Osteoblast (primary cell): ENCODE measurements at regions not wholly inside any gene's neighbourhood (a gene's known extent, or its start where the extent isn't known, plus 50 kb on each side); places are given as distances from the start of the nearest gene placed in this dataset.

Experiments used
- DNase-seq: peaks from one replicate; pipeline ENCODE4 v3.0.0; 2011; ENCODE audit warnings: low spot score, mixed read lengths; ENCODE audit not compliant: insufficient read length; ENCODE audit errors: missing footprints
- H2AFZ ChIP-seq: 2 replicates; pipeline ENCODE4 v1.6.0; 2011; ENCODE audit warnings: mild to moderate bottlenecking, low read length
- H3K27ac ChIP-seq: 2 replicates; pipeline ENCODE4 v1.5.1; 2011; ENCODE audit warnings: mild to moderate bottlenecking, low read depth, low read length, moderate library complexity
- H3K27me3 ChIP-seq: 2 replicates; pipeline ENCODE4 v1.6.0; 2012; ENCODE audit warnings: mild to moderate bottlenecking, control low read depth, inconsistent platforms, low read length, moderate library complexity; ENCODE audit not compliant: insufficient read depth
- H3K36me3 ChIP-seq: 2 replicates; pipeline ENCODE4 v1.5.1; 2011; ENCODE audit warnings: mild to moderate bottlenecking, low read length, control low read depth, moderate library complexity; ENCODE audit not compliant: insufficient read depth
- H3K4me1 ChIP-seq: 2 replicates; pipeline ENCODE4 v1.5.1; 2011; ENCODE audit warnings: mild to moderate bottlenecking, low read length, control low read depth, moderate library complexity; ENCODE audit not compliant: insufficient read depth
- H3K4me2 ChIP-seq: 2 replicates; pipeline ENCODE4 v1.6.0; 2011; ENCODE audit warnings: mild to moderate bottlenecking, low read length; ENCODE audit not compliant: insufficient read depth
- H3K4me3 ChIP-seq: fragments of 200-600 bp; sonication (generic); 3 replicates; pipeline ENCODE4 v1.5.1; 2012; ENCODE audit warnings: mild to moderate bottlenecking, low read length, inconsistent platforms; ENCODE audit not compliant: insufficient read depth
- H3K79me2 ChIP-seq: 2 replicates; pipeline ENCODE4 v1.6.0; 2012; ENCODE audit warnings: mild to moderate bottlenecking, low read length, control low read depth, inconsistent platforms; ENCODE audit not compliant: insufficient read depth
- H3K9me3 ChIP-seq: 2 replicates; pipeline ENCODE4 v1.5.1; 2011; ENCODE audit warnings: low read depth, low read length, control low read depth
- H4K20me1 ChIP-seq: 2 replicates; pipeline ENCODE4 v1.6.0; 2012; ENCODE audit warnings: mild to moderate bottlenecking, low read length, control low read depth; ENCODE audit not compliant: insufficient read depth
- TF ChIP-seq, protein P1 (sequence below): IDR thresholded peaks from 2 replicates; pipeline ENCODE4 v1.5.1; 2011; ENCODE audit warnings: mild to moderate bottlenecking, low read depth, low read length, moderate library complexity; ENCODE audit errors: extremely low read depth

DNA sequence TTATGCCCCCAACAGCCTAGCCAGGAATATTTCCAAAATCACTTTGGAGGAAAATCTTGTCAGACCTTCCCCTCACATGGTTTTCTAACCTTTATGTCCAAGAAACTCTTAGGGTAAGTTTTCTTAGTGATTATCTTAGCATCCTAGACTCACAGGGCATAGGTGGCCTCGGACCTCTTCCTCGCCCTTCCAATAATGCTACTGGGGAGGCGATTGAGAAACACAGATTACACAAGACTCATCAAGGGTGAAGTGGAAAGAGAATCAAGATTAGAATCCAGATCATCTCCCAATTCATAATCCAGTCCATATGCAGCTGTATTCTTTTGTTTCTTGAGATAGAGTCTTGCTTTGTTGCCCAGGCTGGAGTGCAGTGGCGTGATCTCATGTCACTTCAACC is 358.4 kb upstream of the CDH5 start:
- H3K9me3 ChIP-seq: no peaks in the 10 kb centered on the region
- H3K36me3 ChIP-seq: no peaks in the 10 kb centered on the region
- TF ChIP-seq, protein P1, sequence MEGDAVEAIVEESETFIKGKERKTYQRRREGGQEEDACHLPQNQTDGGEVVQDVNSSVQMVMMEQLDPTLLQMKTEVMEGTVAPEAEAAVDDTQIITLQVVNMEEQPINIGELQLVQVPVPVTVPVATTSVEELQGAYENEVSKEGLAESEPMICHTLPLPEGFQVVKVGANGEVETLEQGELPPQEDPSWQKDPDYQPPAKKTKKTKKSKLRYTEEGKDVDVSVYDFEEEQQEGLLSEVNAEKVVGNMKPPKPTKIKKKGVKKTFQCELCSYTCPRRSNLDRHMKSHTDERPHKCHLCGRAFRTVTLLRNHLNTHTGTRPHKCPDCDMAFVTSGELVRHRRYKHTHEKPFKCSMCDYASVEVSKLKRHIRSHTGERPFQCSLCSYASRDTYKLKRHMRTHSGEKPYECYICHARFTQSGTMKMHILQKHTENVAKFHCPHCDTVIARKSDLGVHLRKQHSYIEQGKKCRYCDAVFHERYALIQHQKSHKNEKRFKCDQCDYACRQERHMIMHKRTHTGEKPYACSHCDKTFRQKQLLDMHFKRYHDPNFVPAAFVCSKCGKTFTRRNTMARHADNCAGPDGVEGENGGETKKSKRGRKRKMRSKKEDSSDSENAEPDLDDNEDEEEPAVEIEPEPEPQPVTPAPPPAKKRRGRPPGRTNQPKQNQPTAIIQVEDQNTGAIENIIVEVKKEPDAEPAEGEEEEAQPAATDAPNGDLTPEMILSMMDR: no peak
- peak overlapping the region; percentile 80 for H3K4me2 ChIP-seq
- no peaks in the 10 kb centered on the region for H4K20me1 ChIP-seq
- peak; percentile 67 for DNase-seq
- H3K4me3 ChIP-seq: peak overlapping the region; percentile 41
- no peaks in the 10 kb centered on the region for H3K27me3 ChIP-seq
- no peaks in the 10 kb centered on the region for H3K79me2 ChIP-seq
- H2AFZ ChIP-seq: peak overlapping the region; percentile 85
- H3K4me1 ChIP-seq: peaks cover 14% of the 10 kb centered on the region
- H3K27ac ChIP-seq: peak overlapping the region; percentile 85

DNA sequence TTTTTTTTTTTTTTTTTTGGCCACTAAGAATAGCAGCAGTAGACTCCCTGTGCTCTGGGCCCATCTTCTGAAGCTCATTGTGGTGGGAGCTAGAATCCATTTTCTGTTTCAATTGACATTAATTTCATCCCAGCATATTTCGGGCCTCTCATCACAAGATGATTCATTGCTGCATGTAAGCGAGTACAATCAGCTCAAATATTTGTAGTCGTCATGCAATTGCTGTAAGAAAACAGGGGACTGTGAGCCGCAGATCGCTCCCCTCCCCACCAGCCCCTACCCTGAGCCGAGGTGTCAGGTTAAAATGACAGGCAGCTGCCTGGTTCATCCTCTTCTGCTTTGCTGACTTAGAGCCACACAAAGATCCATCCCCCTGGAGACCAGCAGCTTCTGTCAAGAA is 358.8 kb upstream of the CDH5 start:
- peak overlapping the region; percentile 85 for H3K27ac ChIP-seq
- no peaks in the 10 kb centered on the region for H3K36me3 ChIP-seq
- peak overlapping the region; percentile 80 for H3K4me2 ChIP-seq
- TF ChIP-seq, protein P1: no peak
- H3K79me2 ChIP-seq: no peaks in the 10 kb centered on the region
- no peaks in the 10 kb centered on the region for H3K9me3 ChIP-seq
- no peaks in the 10 kb centered on the region for H4K20me1 ChIP-seq
- H2AFZ ChIP-seq: peak overlapping the region; percentile 85
- no peaks in the 10 kb centered on the region for H3K27me3 ChIP-seq
- H3K4me1 ChIP-seq: peaks cover 14% of the 10 kb centered on the region
- H3K4me3 ChIP-seq: peak overlapping the region; percentile 41
- DNase-seq: peak; percentile 87

DNA sequence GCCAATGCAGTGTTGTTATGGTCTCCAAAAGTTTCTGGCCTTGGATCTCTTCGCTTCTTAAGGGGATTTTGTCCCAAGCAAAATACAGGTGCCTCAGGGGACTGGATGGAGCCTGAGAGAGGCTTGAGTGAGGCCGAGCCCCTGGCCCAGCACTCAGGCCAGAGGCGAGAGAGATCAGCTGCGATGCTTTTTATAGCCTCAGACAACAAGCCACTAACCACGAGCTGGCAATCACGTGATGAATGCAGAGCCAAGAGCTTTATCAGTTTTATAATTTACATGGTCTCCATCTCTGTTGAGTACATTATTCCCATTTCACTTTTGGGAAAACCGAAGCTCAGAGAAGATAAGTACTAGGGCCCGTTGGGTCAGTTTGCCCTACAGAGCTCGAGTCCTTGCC is 360.0 kb upstream of the CDH5 start:
- no peaks in the 10 kb centered on the region for H3K9me3 ChIP-seq
- DNase-seq: no peak
- H4K20me1 ChIP-seq: no peaks in the 10 kb centered on the region
- H3K27ac ChIP-seq: no peak overlapping the region
- no peak overlapping the region for H3K4me3 ChIP-seq
- TF ChIP-seq, protein P1: no peak
- no peaks in the 10 kb centered on the region for H3K36me3 ChIP-seq
- peaks cover 14% of the 10 kb centered on the region for H3K4me1 ChIP-seq
- H2AFZ ChIP-seq: peak overlapping the region; percentile 56
- H3K79me2 ChIP-seq: no peaks in the 10 kb centered on the region
- no peak overlapping the region for H3K4me2 ChIP-seq
- no peaks in the 10 kb centered on the region for H3K27me3 ChIP-seq

DNA sequence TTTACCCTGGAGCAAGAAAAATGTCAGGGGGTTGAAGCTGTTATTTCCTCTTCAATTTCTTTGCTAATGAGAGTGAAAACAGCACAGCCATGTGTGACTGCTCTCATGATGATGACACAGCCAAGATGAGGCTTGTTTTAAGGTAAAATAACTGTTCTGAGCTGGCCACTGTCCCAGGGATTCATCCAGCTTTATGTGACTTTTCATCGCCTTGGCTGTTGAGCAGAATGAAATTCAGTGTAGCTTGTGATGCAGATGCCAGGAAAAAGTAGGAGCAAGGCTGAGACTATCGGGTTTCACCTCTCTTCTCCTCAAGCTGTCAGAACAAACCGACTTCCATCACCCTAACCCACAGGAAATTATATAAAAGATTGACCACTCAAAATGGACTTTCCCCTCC is 361.8 kb upstream of the CDH5 start:
- H3K27me3 ChIP-seq: no peaks in the 10 kb centered on the region
- H3K27ac ChIP-seq: no peak overlapping the region
- no peak overlapping the region for H3K4me3 ChIP-seq
- no peak overlapping the region for H3K4me2 ChIP-seq
- peaks cover 14% of the 10 kb centered on the region for H3K4me1 ChIP-seq
- no peaks in the 10 kb centered on the region for H3K9me3 ChIP-seq
- TF ChIP-seq, protein P1: no peak
- H3K79me2 ChIP-seq: no peaks in the 10 kb centered on the region
- no peaks in the 10 kb centered on the region for H4K20me1 ChIP-seq
- H3K36me3 ChIP-seq: no peaks in the 10 kb centered on the region
- peak; percentile 53 for DNase-seq
- no peak overlapping the region for H2AFZ ChIP-seq
